Dermis blood vessel endothelial cell (primary cell): ENCODE measurements at regions not wholly inside any gene's neighbourhood (a gene's known extent, or its start where the extent isn't known, plus 50 kb on each side); places are given as distances from the start of the nearest gene placed in this dataset.

Experiments
- DNase-seq: peaks from one replicate; pipeline ENCODE4 v3.0.0; 2010

GRCh38 chr20:50394569-50394968, 115.6 kb upstream of the PTPN1 start:
- no peak for DNase-seq

GRCh38 chr20:50395251-50395729, 114.9 kb upstream of the PTPN1 start:
- DNase-seq: peak; percentile 17

GRCh38 chr20:50395914-50396488, 114.2 kb upstream of the PTPN1 start:
- DNase-seq: no peak

GRCh38 chr20:50396623-50397022, 113.6 kb upstream of the PTPN1 start:
- DNase-seq: no peak

GRCh38 chr20:50397058-50397457, 113.1 kb upstream of the PTPN1 start:
- DNase-seq: no peak

- DNase-seq: no peak
These were observed 112.1 kb upstream of the PTPN1 start for GRCh38 chr20:50398064-50398463.

- DNase-seq: no peak
These were observed 111.7 kb upstream of the PTPN1 start for GRCh38 chr20:50398471-50398820.

GRCh38 chr20:50398821-50399554, 111.2 kb upstream of the PTPN1 start:
- DNase-seq: no peak

GRCh38 chr20:50399555-50399916, 110.6 kb upstream of the PTPN1 start:
- no peak for DNase-seq

- peak; percentile 46 for DNase-seq
These were observed 110.1 kb upstream of the PTPN1 start for GRCh38 chr20:50399917-50400704.

GRCh38 chr20:50400705-50401586, 109.2 kb upstream of the PTPN1 start:
- no peak for DNase-seq

- no peak for DNase-seq
These were observed 108.4 kb upstream of the PTPN1 start for GRCh38 chr20:50401587-50402418.

GRCh38 chr20:50403565-50404418, 106.4 kb upstream of the PTPN1 start:
- DNase-seq: no peak

- no peak for DNase-seq
These were observed 105.6 kb upstream of the PTPN1 start for GRCh38 chr20:50404419-50405234.

GRCh38 chr20:50405235-50405914, 104.8 kb upstream of the PTPN1 start:
- DNase-seq: no peak

- DNase-seq: no peak
These were observed 104.1 kb upstream of the PTPN1 start for GRCh38 chr20:50405915-50406609.

GRCh38 chr20:50406610-50407136, 103.5 kb upstream of the PTPN1 start:
- DNase-seq: no peak
